NOMO-1 treated with DMSO at 0.1 percent for 48 hours (cell line): ENCODE measurements at regions not wholly inside any gene's neighbourhood (a gene's known extent, or its start where the extent isn't known, plus 50 kb on each side); places are given as distances from the start of the nearest gene placed in this dataset.
A peak's percentile ranks its signal among the peaks of the same experiment; 100 is the strongest.

Experiments used
- DNase-seq: peaks from one replicate; lab custom pipeline; 2025; ENCODE audit not compliant: unreplicated experiment; lab: John Stamatoyannopoulos, UW

DNA sequence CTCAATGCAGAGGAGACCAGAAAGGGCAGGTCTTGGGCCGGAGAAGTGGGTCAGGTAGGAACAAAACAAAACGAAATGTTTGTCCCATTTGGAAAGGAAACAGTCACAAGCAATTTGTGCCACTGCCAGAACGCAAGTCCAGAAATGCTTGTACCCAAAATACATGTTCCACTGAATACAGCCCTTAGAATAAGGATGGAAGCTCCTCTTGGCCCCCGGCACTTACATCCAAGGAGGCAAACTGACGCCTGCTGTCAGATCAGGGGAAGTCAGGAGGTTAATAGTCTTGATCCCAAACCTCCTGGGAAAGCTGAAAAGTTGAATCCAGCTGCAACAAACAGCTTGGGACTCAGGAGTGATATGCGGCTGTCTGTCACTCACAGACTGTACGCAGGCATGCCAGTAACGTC lies 75.9 kb upstream of the GALNT2 start:
- DNase-seq: no peak

DNA sequence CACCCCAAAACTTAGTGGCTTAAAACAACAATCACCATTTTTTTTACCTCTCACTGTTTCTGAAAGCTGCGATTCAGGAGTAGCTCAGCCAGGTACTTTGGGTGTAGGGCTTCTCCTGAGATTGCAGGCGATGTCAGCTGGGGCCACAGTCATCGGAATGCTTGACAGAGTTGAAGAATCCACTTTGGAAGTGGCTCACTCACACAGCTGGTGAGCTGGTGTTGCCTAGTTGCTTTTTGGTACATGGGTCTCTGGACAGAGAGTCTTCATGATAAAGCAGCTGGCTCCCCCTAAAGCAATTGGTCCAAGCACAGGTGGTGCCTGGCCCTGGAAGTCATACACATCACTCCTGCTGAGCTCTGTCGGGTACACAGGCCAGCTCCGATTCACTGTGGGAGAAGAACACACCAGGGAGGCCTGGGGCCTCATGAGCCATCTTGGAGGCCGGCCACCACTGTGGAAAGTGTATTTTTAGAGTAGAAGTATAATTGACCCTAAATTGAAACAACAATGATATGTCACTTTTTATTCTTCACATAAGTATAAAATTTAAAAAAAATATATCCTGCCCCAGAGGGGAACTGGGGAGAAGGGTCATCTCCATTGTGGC lies 75.2 kb upstream of the GALNT2 start:
- no peak for DNase-seq

DNA sequence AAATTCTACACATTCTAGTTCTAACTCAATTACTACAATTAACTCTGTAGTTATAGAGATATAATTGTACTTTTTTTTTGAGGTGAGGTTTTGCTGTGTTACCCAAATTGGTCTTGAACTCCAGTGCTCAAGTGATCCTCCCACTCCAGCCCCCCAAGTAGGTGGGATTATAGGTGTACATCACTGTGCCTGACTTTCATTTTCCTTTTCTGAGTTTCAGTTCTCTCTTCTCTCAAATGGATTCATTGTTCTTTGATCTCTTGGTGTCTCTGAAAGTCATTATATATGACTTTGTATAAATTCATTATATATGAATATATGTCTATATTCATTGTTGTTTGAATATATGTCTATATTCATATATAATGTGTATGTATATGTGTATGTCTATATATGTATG lies 74.0 kb upstream of the GALNT2 start:
- DNase-seq: peak; percentile 35

- no peak for DNase-seq
Measured at GRCh38 chr1:229993894-229994293, 73.1 kb upstream of the GALNT2 start.

DNA sequence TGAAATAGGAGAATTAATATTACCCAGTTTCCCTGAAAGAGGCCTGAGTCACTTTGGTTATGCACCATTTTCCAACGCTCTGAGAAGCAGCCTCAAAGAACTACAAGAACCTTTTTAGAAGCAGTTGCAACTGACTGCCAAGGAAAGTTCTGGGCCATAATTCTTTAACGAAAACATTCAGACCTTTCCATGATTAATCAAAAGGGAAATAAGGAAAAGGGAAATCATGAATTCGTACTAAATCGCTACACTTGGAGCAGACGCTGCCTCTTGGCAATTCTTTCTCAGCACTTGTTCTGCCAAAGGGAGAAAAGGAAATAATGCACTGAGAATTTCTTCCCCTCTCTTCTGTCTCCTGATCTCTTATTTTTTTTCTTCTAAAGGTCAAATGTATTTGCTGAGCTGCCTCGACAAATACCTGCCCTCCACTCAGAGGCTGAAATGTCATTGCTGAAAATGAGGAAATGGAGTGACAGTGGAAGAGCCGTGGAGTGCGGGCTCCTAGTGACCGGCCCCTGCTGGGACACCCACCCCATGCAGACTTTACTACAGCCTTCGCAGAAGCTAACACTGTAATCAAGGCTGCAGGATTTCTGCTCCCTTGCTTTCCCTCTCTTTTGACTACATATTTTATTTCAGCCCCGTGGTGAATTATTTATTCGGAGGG lies 67.9 kb upstream of the GALNT2 start:
- DNase-seq: no peak

DNA sequence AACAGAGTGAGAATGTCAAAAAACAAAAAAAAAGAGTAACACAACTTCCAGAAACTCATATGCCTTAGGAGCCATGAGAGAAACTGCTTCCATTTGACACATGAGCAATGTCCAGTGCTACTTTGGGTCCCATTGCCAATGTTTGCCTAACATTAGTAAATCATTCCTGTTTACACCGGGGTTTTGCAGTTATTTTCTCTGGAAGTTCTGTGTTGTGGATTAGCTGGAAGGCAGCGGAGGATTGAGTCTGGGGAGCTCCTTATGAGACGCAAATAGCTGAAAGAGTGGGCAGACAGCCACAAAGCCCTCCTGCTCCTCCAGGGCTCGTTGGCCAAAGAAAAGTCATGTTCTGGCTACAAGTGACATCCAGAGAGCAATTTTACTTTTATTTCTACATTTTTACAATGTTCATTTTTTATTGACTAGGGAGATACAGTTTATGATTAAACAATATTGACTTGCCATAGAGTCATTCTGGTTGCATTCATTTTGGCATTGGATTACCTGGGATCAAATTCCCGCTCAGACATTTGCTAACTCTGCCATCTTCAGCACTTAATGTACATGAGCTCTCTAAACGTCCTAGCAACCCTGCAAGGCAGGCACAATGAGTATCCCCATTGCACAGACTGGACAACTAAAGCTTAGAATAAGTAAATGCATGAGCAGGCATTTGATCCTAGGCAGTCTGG lies 66.4 kb upstream of the GALNT2 start:
- DNase-seq: no peak

DNA sequence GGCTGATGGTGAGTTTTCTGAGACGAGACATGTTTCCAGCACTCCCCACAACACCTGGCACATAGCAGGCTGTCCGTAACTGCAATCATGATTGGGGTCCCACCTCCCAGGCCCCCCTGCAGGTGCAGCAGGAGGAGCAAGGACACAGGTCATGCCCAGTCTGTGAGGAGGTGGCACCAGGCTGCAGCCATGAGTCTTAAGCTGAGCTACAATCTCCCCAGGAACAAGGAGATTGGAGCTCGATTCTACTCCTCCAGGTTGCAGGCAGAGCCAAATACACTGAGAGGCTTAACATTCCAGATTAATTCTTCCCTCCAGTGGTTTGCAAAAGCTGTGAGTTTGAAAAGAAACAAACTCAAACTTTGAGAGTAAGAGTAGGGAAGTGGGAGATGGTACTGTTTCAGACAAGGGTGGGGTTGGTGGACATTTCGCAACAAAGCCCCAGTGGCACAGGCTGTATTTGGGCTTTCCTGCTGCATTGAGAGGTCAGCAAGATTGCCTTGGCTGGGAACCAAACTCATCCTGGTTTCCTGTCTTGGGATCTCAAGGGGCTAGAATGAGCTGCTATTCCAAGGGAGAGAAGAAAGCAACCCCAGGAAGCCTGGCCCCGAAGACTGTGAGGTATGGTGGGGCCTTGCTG lies 64.8 kb upstream of the GALNT2 start:
- DNase-seq: peak; percentile 72

DNA sequence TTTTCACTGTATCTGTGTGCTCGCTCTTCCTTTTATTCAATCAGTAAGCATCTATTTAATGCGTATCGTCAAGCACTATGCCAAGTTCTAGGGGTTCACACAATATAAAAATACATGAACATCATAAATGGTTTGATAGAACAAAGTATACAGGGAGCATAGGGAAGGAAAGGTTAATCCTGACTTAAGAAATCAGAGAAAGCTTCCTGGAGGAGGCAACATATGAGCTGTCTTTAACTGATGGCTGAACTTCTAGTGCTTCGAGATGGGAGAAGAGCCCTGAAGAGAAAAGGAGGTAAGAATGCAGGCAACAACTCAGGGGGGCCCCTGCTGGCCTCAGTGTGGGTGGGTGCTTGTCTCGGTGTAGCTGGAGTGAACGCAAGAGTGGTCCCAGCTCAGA lies 63.6 kb upstream of the GALNT2 start:
- no peak for DNase-seq

DNA sequence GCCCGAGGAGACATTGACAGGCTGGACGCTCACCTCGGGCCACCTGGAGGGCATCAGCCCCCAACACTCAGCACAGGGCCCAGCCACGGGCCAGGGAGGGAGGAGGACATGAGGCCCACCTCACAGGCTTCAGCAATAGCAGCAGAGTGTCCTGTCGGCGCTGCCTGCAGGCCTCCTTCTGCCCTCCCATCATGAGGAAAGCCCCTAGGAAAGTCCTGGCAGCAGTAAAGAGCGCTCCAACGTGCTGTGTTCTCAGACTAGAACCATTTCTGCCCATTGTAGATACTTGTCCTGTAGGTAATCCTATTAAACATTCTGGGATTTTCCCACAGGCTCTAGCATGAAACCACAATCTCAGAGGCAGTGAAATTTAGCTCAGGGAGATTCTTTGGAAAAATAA lies 62.0 kb upstream of the GALNT2 start:
- no peak for DNase-seq

- DNase-seq: no peak
Measured at GRCh38 chr1:230008721-230009120, 58.3 kb upstream of the GALNT2 start.

DNA sequence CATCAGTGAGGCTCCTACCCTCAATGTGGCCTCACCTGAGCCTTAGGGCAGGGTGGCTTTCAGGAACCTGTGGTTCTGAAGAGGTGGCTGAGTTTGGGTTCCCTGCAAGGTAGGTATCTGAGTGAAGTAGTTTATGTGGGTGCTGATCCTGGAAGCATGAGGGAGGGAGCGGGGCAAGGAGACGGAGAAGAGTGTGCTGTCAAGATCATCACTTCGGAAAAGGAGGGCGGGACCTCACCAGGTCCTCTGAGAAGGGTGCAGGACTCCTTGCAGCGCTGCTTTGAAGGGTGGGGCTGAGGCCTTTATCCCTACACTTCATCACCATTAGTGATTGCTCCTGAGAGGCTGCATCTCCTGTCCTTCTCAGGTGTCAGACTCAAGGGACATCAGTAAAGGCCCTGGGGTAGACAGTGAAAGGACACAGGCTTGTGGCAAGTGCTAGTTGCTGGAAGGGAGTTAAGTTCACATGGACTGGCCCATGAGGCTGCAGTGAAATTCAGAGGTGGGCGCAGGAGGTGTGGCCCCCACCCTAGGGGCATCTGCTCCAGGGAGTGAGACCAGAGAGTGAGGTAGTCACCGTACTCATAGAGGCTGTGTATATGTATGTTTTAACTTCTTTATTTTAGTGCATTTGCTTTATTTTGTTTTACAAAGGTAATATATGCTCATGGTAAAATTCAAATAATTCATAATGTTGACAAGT lies 57.3 kb upstream of the GALNT2 start:
- DNase-seq: no peak

- DNase-seq: peak; percentile 88
Measured at GRCh38 chr1:230010603-230011332, 56.3 kb upstream of the GALNT2 start.

GRCh38 chr1:230011333-230012092 lies 55.5 kb upstream of the GALNT2 start:
- peak; percentile 57 for DNase-seq

- no peak for DNase-seq
Measured at GRCh38 chr1:230012093-230012393, 55.0 kb upstream of the GALNT2 start.

GRCh38 chr1:230012741-230013140 lies 54.3 kb upstream of the GALNT2 start:
- DNase-seq: no peak

- peak; percentile 76 for DNase-seq
Measured at GRCh38 chr1:230016159-230016558, 50.9 kb upstream of the GALNT2 start.
